ENCODE measurements at regions not wholly inside any gene's neighbourhood (a gene's known extent, or its start where the extent isn't known, plus 50 kb on each side); places are given as distances from the start of the nearest gene placed in this dataset.
"Not testable (repeated sequence)": the region's sequence is repeated elsewhere in the genome, so short reads cannot be mapped to it uniquely, and the experiment has no call there.

GRCh38 chr12:76939701-76940100, 60.9 kb upstream of the CSRP2 start:
- no peak for DNase-seq (ENCODE audit: low read depth)
- H3K4me3 ChIP-seq (ENCODE audit: low read depth, low read length) = no peak overlapping the region
- no peak for TF ChIP-seq CTCF (IDR thresholded peaks at IDR 0.05; ENCODE audit: control insufficient read depth, extremely low read depth, insufficient read depth)

- no peak for DNase-seq (ENCODE audit: low read depth)
- H3K4me3 ChIP-seq (ENCODE audit: low read depth, low read length) = no peak overlapping the region
- TF ChIP-seq CTCF (IDR thresholded peaks at IDR 0.05; ENCODE audit: control insufficient read depth, extremely low read depth, insufficient read depth) = no peak
Measured at GRCh38 chr12:76936275-76937193, 57.7 kb upstream of the CSRP2 start.

GRCh38 chr12:76933392-76933791, 54.6 kb upstream of the CSRP2 start:
- DNase-seq (ENCODE audit: low read depth) = not testable (repeated sequence)

GRCh38 chr12:76929499-76929898, 50.7 kb upstream of the CSRP2 start:
- no peak for TF ChIP-seq CTCF (IDR thresholded peaks at IDR 0.05; ENCODE audit: control insufficient read depth, extremely low read depth, insufficient read depth)
- DNase-seq (ENCODE audit: low read depth) = no peak
- no peak overlapping the region for H3K4me3 ChIP-seq (ENCODE audit: low read depth, low read length)

More at GRCh38 chr12:76933392-76933791, 54.6 kb upstream of the CSRP2 start:
- H3K4me3 ChIP-seq (ENCODE audit: low read depth, low read length) = not testable (repeated sequence)

Measured in LNCaP clone FGC (cell line).